Tibial nerve (tissue), 4 donors: ENCODE measurements at regions not wholly inside any gene's neighbourhood (a gene's known extent, or its start where the extent isn't known, plus 50 kb on each side); places are given as distances from the start of the nearest gene placed in this dataset.

ENCODE experiments used
- EP300 ChIP-seq, 2 donors: sonication (generic); formaldehyde crosslinking; IDR thresholded peaks; one replicate each; pipeline ENCODE4 v1.6.1; 2017; ENCODE audit warnings: antibody characterized with exemption in 2 of 2, mild to moderate bottlenecking in 1 of 2
- POLR2A ChIP-seq, 2 donors: fragments of 450-650 bp; IDR thresholded peaks; one replicate each; pipeline ENCODE4 v1.6.1; 2017; ENCODE audit warnings: antibody characterized with exemption in 2 of 2, mild to moderate bottlenecking in 2 of 2, moderate library complexity in 2 of 2
- TF ChIP-seq, protein P1 (sequence below), 5 experiments: fragments of 200-600 bp in 3 of 5; fragments of 450-650 bp in 2 of 5; sonication (generic) in 3 of 5; IDR thresholded peaks; one replicate each; pipeline ENCODE4 v1.5.1; 2016 to 2019; ENCODE audit warnings: antibody characterized with exemption in 5 of 5, mild to moderate bottlenecking in 3 of 5, moderate library complexity in 2 of 5

DNA sequence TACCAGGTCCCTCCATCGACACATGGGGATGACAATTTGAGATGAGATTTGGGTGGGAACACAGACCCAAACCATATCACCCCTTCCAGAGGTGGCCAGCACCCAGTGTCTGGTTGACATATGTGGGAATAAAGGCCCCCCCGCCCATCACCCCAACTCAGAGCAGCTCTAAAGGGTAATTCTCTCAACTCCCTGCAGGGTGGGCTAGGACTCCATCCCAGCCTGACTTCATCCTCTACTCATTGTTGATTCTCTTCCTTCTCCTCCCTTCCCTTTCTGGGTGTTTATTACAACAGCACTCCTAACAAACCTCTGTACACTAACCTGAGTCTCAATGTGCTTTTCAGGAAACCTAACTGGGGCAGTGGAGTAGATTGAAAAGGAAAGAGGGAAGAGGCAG lies 339.9 kb downstream of the ACTL7B start:
- TF ChIP-seq, protein P1, sequence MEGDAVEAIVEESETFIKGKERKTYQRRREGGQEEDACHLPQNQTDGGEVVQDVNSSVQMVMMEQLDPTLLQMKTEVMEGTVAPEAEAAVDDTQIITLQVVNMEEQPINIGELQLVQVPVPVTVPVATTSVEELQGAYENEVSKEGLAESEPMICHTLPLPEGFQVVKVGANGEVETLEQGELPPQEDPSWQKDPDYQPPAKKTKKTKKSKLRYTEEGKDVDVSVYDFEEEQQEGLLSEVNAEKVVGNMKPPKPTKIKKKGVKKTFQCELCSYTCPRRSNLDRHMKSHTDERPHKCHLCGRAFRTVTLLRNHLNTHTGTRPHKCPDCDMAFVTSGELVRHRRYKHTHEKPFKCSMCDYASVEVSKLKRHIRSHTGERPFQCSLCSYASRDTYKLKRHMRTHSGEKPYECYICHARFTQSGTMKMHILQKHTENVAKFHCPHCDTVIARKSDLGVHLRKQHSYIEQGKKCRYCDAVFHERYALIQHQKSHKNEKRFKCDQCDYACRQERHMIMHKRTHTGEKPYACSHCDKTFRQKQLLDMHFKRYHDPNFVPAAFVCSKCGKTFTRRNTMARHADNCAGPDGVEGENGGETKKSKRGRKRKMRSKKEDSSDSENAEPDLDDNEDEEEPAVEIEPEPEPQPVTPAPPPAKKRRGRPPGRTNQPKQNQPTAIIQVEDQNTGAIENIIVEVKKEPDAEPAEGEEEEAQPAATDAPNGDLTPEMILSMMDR (IDR thresholded peaks at IDR 0.05), result no peak
- TF ChIP-seq POLR2A (IDR thresholded peaks at IDR 0.05), result no peak
- no peak for TF ChIP-seq EP300 (IDR thresholded peaks at IDR 0.05)
